Activated T-cell treated with anti-CD3 and anti-CD28 coated beads for 4 hours (primary cell): ENCODE measurements at regions not wholly inside any gene's neighbourhood (a gene's known extent, or its start where the extent isn't known, plus 50 kb on each side); places are given as distances from the start of the nearest gene placed in this dataset.
"Not testable (repeated sequence)": the region's sequence is repeated elsewhere in the genome, so short reads cannot be mapped to it uniquely, and the experiment has no call there.

Experiments
- DNase-seq: peaks from one replicate; pipeline ENCODE4 v3.0.0-alpha.2; 2020

- DNase-seq: no peak
Measured at GRCh38 chr2:42987112-42987922, 194.9 kb upstream of the HAAO start.

- DNase-seq: no peak
Measured at GRCh38 chr2:42984617-42985016, 192.2 kb upstream of the HAAO start.

DNA sequence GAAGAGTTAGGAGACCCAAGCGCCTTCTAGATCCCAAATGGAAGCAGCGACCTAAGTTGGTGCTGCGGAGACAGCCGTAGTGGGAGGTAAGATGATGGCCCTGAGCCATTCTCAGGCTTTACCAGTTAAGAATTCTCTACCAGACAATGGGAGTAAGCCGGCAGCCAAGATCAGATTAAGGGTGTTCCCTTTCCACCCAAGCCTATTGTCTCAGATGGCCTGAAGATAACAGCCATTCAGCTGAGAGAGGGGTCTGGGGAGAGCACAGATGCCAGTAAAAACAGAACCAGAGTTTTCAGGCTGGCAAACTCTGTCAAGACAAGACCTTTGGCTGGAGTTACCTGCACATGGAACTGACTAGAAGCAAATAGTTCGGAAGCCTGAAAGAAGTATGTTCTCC is 191.7 kb upstream of the HAAO start:
- no peak for DNase-seq

DNA sequence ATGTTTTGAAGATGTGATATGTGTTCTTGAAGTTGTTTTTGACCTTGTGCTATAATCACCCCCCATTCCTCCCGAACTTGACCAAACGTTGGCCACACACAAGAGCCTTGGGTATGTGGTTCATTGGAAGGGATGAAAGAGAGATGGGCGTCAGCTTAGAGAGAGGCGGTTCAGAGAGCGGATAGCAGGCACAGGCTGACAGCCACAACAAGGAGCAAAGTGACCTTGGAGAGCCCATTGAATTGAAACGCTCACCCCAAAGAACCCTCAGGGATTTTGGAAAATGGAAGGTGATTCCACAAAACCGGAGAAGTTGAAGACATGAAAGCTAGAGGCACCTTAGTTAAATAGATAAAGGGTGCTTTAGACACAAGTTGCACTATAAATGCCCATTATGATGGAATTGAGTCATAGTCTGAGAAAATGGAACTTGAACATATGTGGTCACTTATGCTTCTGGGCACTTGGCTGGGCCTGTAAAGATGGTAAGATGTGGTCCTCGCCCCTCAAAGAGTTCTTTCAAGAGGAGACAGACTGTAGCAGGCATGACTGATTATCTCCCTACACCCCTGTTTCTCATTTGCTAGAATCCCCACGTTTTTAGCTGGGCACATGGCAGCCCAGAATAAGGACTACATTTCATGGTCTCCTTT is 188.5 kb upstream of the HAAO start:
- DNase-seq: no peak

- DNase-seq: no peak
Measured at GRCh38 chr2:42979870-42980763, 187.7 kb upstream of the HAAO start.

- DNase-seq: no peak
Measured at GRCh38 chr2:42979416-42979869, 187.1 kb upstream of the HAAO start.

- DNase-seq: no peak
Measured at GRCh38 chr2:42978887-42979415, 186.6 kb upstream of the HAAO start.

GRCh38 chr2:42978175-42978886 is 185.9 kb upstream of the HAAO start:
- DNase-seq: no peak

DNA sequence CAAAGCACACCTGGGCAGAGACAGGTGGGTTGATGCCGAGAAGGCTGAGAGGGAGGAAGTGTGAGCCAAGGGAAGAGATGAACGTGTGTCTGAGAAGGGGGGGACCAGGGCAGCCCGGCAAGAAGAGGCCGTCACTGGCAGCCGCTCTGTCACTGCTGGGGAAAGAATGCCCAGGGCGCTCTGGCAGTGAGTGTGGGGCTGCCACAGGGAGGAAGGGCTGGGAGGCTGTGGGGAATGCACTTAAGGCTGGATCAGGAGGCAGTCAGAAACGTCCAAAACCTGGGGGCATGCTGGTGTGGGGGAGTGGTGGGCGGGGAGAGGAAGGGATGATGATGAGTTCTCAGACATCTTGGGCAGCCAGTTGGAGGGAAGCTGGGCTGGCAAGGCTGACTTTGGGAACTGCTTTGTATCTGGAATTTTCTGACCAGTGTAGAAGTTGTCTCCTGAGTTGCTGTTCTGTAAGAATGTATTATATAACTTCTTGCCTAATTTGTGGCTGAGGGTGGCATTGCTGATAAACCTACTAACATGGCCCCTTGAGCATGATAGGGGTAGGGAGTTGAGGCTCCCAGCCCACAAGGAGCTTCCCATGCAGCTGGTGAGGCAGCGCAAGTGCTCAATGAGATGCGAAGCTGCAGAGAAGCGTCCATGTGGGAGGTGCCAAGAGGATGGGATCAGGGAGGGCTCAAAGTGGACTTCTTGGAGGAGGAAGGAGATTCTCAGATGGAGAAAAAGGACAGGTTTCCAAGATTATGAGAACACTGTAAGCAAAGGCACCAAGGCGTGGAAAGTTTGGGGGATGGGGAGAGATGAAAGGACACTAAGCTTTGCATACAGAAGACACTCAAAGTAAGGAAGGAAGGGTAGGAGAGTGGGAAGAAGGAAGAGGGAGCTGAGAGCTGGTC is 185.1 kb upstream of the HAAO start:
- DNase-seq: no peak

DNA sequence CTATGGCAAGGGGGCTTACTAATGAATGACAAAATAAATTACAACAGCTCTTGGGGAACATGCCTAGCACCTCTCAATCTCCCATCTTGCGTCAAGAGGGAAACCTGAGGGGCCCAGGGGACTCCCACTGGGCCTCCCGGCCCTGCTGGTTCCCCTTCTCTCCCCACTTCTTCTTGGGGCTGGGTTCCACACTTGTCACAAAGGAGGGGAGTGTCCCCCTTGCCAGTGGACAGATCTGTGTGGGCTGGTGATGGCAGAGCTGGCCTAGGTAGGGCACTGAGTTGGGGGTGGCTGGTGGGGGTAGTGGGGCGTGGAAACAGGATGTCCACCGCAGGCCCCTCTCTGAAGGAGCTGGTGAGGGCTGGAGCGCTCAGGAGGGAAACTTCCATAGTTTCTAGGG is 184.0 kb upstream of the HAAO start:
- no peak for DNase-seq

GRCh38 chr2:42974721-42975717 is 182.6 kb upstream of the HAAO start:
- peak; percentile 38 for DNase-seq

GRCh38 chr2:42974169-42974720 is 181.9 kb upstream of the HAAO start:
- no peak for DNase-seq

DNA sequence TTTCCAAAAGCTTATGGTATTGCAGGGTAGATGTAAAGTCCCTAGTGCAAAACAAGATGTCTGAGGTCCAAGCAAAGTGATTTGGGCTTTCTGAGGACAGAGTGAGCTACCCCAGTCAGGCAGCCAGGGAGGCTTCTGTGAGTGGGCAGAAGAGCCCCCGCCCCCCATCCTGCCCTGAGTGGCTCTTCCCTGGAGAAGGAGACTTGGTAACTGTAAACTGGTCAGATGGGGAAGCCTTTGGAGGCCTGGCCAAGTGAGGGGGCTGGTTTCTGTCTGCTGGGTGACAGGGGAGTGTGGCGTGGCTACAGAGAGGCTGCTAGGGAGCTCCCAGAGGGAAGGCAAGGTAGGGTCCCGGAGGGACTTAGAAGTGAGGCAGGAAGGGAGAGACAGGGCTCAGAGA is 181.3 kb upstream of the HAAO start:
- no peak for DNase-seq

GRCh38 chr2:42972933-42973516 is 180.6 kb upstream of the HAAO start:
- DNase-seq: not testable (repeated sequence)

GRCh38 chr2:42971947-42972736 is 179.8 kb upstream of the HAAO start:
- no peak for DNase-seq

- DNase-seq: no peak
Measured at GRCh38 chr2:42971381-42971780, 179.0 kb upstream of the HAAO start.

GRCh38 chr2:42970151-42970550 is 177.8 kb upstream of the HAAO start:
- no peak for DNase-seq
